CD8-positive, alpha-beta memory T cell (primary cell): ENCODE measurements at regions not wholly inside any gene's neighbourhood (a gene's known extent, or its start where the extent isn't known, plus 50 kb on each side); places are given as distances from the start of the nearest gene placed in this dataset.

Experiments
- CTCF ChIA-PET: fragments of 350-600 bp; sonication (Branson Sonifier 250); formaldehyde crosslinking; loops from one replicate; lab custom pipeline; 2021; ENCODE audit warnings: antibody characterized with exemption; lab: Charles Lee
- POLR2A ChIA-PET: fragments of 350-600 bp; sonication (Branson Sonifier 250); formaldehyde crosslinking; loops from one replicate; lab custom pipeline; 2021; ENCODE audit warnings: antibody characterized with exemption; lab: Charles Lee
- DNase-seq, 5 donors: peaks; one replicate each; pipeline versions ENCODE4 v3.0.0 to v3.0.0-alpha.2; 2020 to 2022; ENCODE audit warnings: mixed read lengths in 1 of 5
- H3K27ac ChIP-seq: one replicate; pipeline ENCODE4 v1.7.0; 2013; ENCODE audit warnings: low read depth, mild to moderate bottlenecking, low read length, moderate library complexity
- H3K27me3 ChIP-seq: 2 replicates; pipeline ENCODE4 v1.7.0; 2013; ENCODE audit warnings: low read length, mild to moderate bottlenecking; ENCODE audit not compliant: insufficient read depth, poor library complexity, severe bottlenecking
- H3K36me3 ChIP-seq: 2 replicates; pipeline ENCODE4 v1.7.0; 2013; ENCODE audit warnings: mild to moderate bottlenecking, low read length, moderate library complexity; ENCODE audit not compliant: insufficient read depth
- H3K4me1 ChIP-seq: 2 replicates; pipeline ENCODE4 v1.7.0; 2013; ENCODE audit warnings: mild to moderate bottlenecking, low read length, moderate library complexity; ENCODE audit not compliant: insufficient read depth
- H3K4me3 ChIP-seq: 2 replicates; pipeline ENCODE4 v1.7.0; 2013; ENCODE audit warnings: mild to moderate bottlenecking, low read length
- H3K9me3 ChIP-seq: 2 replicates; pipeline ENCODE4 v1.7.0; 2013; ENCODE audit warnings: mild to moderate bottlenecking, low read length
- H3K27ac Mint-ChIP-seq, 8 donors: one replicate each; pipeline ENCODE4 v1.8.0; 2020 to 2021; ENCODE audit warnings: mixed read lengths in 8 of 8, mild to moderate bottlenecking in 6 of 8, inconsistent platforms in 3 of 8, moderate library complexity in 3 of 8
- H3K27me3 Mint-ChIP-seq, 2 donors: one replicate each; pipeline ENCODE4 v1.8.0; 2020 to 2021; ENCODE audit warnings: mixed read lengths in 2 of 2, mild to moderate bottlenecking in 1 of 2, moderate library complexity in 1 of 2
- H3K36me3 Mint-ChIP-seq, 3 donors: one replicate each; pipeline ENCODE4 v1.8.0; 2020 to 2021; ENCODE audit warnings: mixed read lengths in 3 of 3, inconsistent platforms in 1 of 3, mild to moderate bottlenecking in 1 of 3
- H3K4me1 Mint-ChIP-seq, 3 donors: one replicate each; pipeline ENCODE4 v1.8.0; 2020 to 2021; ENCODE audit warnings: mixed read lengths in 3 of 3, inconsistent platforms in 1 of 3, mild to moderate bottlenecking in 1 of 3
- H3K4me3 Mint-ChIP-seq, 7 donors: one replicate each; pipeline ENCODE4 v1.8.0; 2020 to 2021; ENCODE audit warnings: mixed read lengths in 7 of 7, mild to moderate bottlenecking in 6 of 7, moderate library complexity in 4 of 7, inconsistent platforms in 2 of 7
- H3K9me3 Mint-ChIP-seq, 5 donors: one replicate each; pipeline ENCODE4 v1.8.0; 2020 to 2022; ENCODE audit warnings: mixed read lengths in 5 of 5, mild to moderate bottlenecking in 3 of 5, moderate library complexity in 2 of 5, inconsistent platforms in 1 of 5

GRCh38 chr4:32485956-32486355, 1765.8 kb downstream of the PCDH7 start:
- H3K36me3 ChIP-seq, result no peaks in the 10 kb centered on the region
- Mint-ChIP-seq H3K27ac (no peak overlapping the region), H3K9me3 (peaks cover 9 to 28% (median 11%) of the 10 kb centered on the region in 5 donors), H3K4me1 (no peaks in the 10 kb centered on the region), H3K4me3 (no peak overlapping the region), H3K36me3 (no peaks in the 10 kb centered on the region), H3K27me3 (no peaks in the 10 kb centered on the region)
- H3K4me3 ChIP-seq, result no peak overlapping the region
- CTCF ChIA-PET, result no interaction called here
- no peaks in the 10 kb centered on the region for H3K27me3 ChIP-seq
- no peak overlapping the region for H3K27ac ChIP-seq
- no peaks in the 10 kb centered on the region for H3K4me1 ChIP-seq
- no peaks in the 10 kb centered on the region for H3K9me3 ChIP-seq
- POLR2A ChIA-PET, result no interaction called here
- DNase-seq, result no peak

GRCh38 chr4:32488690-32489089, 1768.5 kb downstream of the PCDH7 start:
- Histone ChIP-seq H3K36me3 (no peaks in the 10 kb centered on the region), H3K27me3 (no peaks in the 10 kb centered on the region), H3K4me1 (no peaks in the 10 kb centered on the region), H3K9me3 (no peaks in the 10 kb centered on the region), H3K4me3 (no peak overlapping the region), H3K27ac (no peak overlapping the region)
- no peaks in the 10 kb centered on the region for H3K4me1 Mint-ChIP-seq
- H3K27me3 Mint-ChIP-seq, result no peaks in the 10 kb centered on the region
- no peak overlapping the region for H3K4me3 Mint-ChIP-seq
- ChIA-PET CTCF (no interaction called here), POLR2A (no interaction called here)
- no peak overlapping the region for H3K27ac Mint-ChIP-seq
- no peaks in the 10 kb centered on the region for H3K36me3 Mint-ChIP-seq
- no peak for DNase-seq
- H3K9me3 Mint-ChIP-seq, result peaks cover 4 to 31% (median 7%) of the 10 kb centered on the region in 5 donors

- Mint-ChIP-seq H3K4me3 (no peak overlapping the region), H3K27ac (no peak overlapping the region), H3K36me3 (no peaks in the 10 kb centered on the region), H3K27me3 (no peaks in the 10 kb centered on the region), H3K4me1 (no peaks in the 10 kb centered on the region), H3K9me3 (peaks cover 2 to 21% (median 3%) of the 10 kb centered on the region in 5 donors)
- Histone ChIP-seq H3K27ac (no peak overlapping the region), H3K27me3 (no peaks in the 10 kb centered on the region), H3K9me3 (no peaks in the 10 kb centered on the region), H3K4me1 (no peaks in the 10 kb centered on the region), H3K36me3 (no peaks in the 10 kb centered on the region), H3K4me3 (no peak overlapping the region)
- POLR2A ChIA-PET, result no interaction called here
- CTCF ChIA-PET, result no interaction called here
- DNase-seq, result no peak
Measured at GRCh38 chr4:32499171-32499570, 1779.0 kb downstream of the PCDH7 start.

GRCh38 chr4:32503241-32503640, 1783.1 kb downstream of the PCDH7 start:
- H3K27me3 Mint-ChIP-seq, result no peaks in the 10 kb centered on the region
- peaks cover 6 to 30% (median 13%) of the 10 kb centered on the region in 5 donors for H3K9me3 Mint-ChIP-seq
- ChIA-PET POLR2A (no interaction called here), CTCF (no interaction called here)
- Histone ChIP-seq H3K9me3 (no peaks in the 10 kb centered on the region), H3K4me3 (no peak overlapping the region), H3K4me1 (no peaks in the 10 kb centered on the region), H3K27ac (no peak overlapping the region), H3K36me3 (no peaks in the 10 kb centered on the region), H3K27me3 (no peaks in the 10 kb centered on the region)
- H3K27ac Mint-ChIP-seq, result no peak overlapping the region
- no peaks in the 10 kb centered on the region for H3K36me3 Mint-ChIP-seq
- no peaks in the 10 kb centered on the region for H3K4me1 Mint-ChIP-seq
- no peak overlapping the region for H3K4me3 Mint-ChIP-seq
- DNase-seq, result no peak

- Mint-ChIP-seq H3K4me3 (no peak overlapping the region), H3K4me1 (no peaks in the 10 kb centered on the region), H3K36me3 (no peaks in the 10 kb centered on the region), H3K27ac (no peak overlapping the region), H3K9me3 (peaks cover 4 to 25% (median 13%) of the 10 kb centered on the region in 5 donors), H3K27me3 (no peaks in the 10 kb centered on the region)
- no peaks in the 10 kb centered on the region for H3K9me3 ChIP-seq
- POLR2A ChIA-PET, result no interaction called here
- H3K27me3 ChIP-seq, result no peaks in the 10 kb centered on the region
- no peaks in the 10 kb centered on the region for H3K4me1 ChIP-seq
- H3K4me3 ChIP-seq, result no peak overlapping the region
- H3K36me3 ChIP-seq, result no peaks in the 10 kb centered on the region
- H3K27ac ChIP-seq, result no peak overlapping the region
- DNase-seq, result no peak
- CTCF ChIA-PET, result no interaction called here
Measured at GRCh38 chr4:32506067-32506466, 1785.9 kb downstream of the PCDH7 start.

- Histone ChIP-seq H3K36me3 (no peaks in the 10 kb centered on the region), H3K4me3 (no peak overlapping the region), H3K27ac (no peak overlapping the region), H3K9me3 (no peaks in the 10 kb centered on the region), H3K4me1 (no peaks in the 10 kb centered on the region), H3K27me3 (no peaks in the 10 kb centered on the region)
- ChIA-PET CTCF (no interaction called here), POLR2A (no interaction called here)
- DNase-seq, result no peak
- H3K27ac Mint-ChIP-seq, result no peak overlapping the region
- peaks cover 2 to 13% (median 8%) of the 10 kb centered on the region in 5 donors for H3K9me3 Mint-ChIP-seq
- H3K36me3 Mint-ChIP-seq, result no peaks in the 10 kb centered on the region
- H3K27me3 Mint-ChIP-seq, result no peaks in the 10 kb centered on the region
- H3K4me1 Mint-ChIP-seq, result no peaks in the 10 kb centered on the region
- H3K4me3 Mint-ChIP-seq, result no peak overlapping the region
Measured at GRCh38 chr4:32519060-32519459, 1798.9 kb downstream of the PCDH7 start.

GRCh38 chr4:32525420-32525819, 1805.3 kb downstream of the PCDH7 start:
- Mint-ChIP-seq H3K36me3 (no peaks in the 10 kb centered on the region), H3K4me1 (no peaks in the 10 kb centered on the region), H3K9me3 (peaks cover 4 to 18% (median 7%) of the 10 kb centered on the region in 5 donors), H3K4me3 (no peak overlapping the region), H3K27me3 (no peaks in the 10 kb centered on the region), H3K27ac (no peak overlapping the region)
- Histone ChIP-seq H3K4me3 (no peak overlapping the region), H3K36me3 (no peaks in the 10 kb centered on the region), H3K4me1 (no peaks in the 10 kb centered on the region), H3K27me3 (no peaks in the 10 kb centered on the region), H3K27ac (no peak overlapping the region), H3K9me3 (no peaks in the 10 kb centered on the region)
- ChIA-PET POLR2A (no interaction called here), CTCF (no interaction called here)
- DNase-seq, result no peak

- Mint-ChIP-seq H3K9me3 (peaks cover 2 to 31% (median 12%) of the 10 kb centered on the region in 5 donors), H3K27me3 (no peaks in the 10 kb centered on the region), H3K36me3 (no peaks in the 10 kb centered on the region), H3K4me1 (no peaks in the 10 kb centered on the region), H3K4me3 (no peak overlapping the region), H3K27ac (no peak overlapping the region)
- no peaks in the 10 kb centered on the region for H3K36me3 ChIP-seq
- CTCF ChIA-PET, result no interaction called here
- no peaks in the 10 kb centered on the region for H3K27me3 ChIP-seq
- H3K4me1 ChIP-seq, result no peaks in the 10 kb centered on the region
- no peaks in the 10 kb centered on the region for H3K9me3 ChIP-seq
- H3K27ac ChIP-seq, result no peak overlapping the region
- no peak overlapping the region for H3K4me3 ChIP-seq
- no peak for DNase-seq
- POLR2A ChIA-PET, result no interaction called here
Measured at GRCh38 chr4:32544846-32545245, 1824.7 kb downstream of the PCDH7 start.

- H3K36me3 ChIP-seq, result no peaks in the 10 kb centered on the region
- no peaks in the 10 kb centered on the region for H3K4me1 ChIP-seq
- Mint-ChIP-seq H3K4me1 (no peaks in the 10 kb centered on the region), H3K27me3 (no peaks in the 10 kb centered on the region), H3K27ac (no peak overlapping the region), H3K36me3 (no peaks in the 10 kb centered on the region), H3K4me3 (no peak overlapping the region), H3K9me3 (peaks cover 2 to 28% (median 8%) of the 10 kb centered on the region in 5 donors)
- POLR2A ChIA-PET, result no interaction called here
- H3K27ac ChIP-seq, result no peak overlapping the region
- no peak overlapping the region for H3K4me3 ChIP-seq
- no peaks in the 10 kb centered on the region for H3K27me3 ChIP-seq
- no peak for DNase-seq
- no peaks in the 10 kb centered on the region for H3K9me3 ChIP-seq
- CTCF ChIA-PET, result no interaction called here
Measured at GRCh38 chr4:32551943-32552342, 1831.8 kb downstream of the PCDH7 start.
